ENCODE measurements at regions not wholly inside any gene's neighbourhood (a gene's known extent, or its start where the extent isn't known, plus 50 kb on each side); places are given as distances from the start of the nearest gene placed in this dataset.
A peak's percentile ranks its signal among the peaks of the same experiment; 100 is the strongest.

GRCh38 chr7:149622444-149623210, 125.0 kb upstream of the ZNF746 start:
- peaks cover 38% of the 10 kb centered on the region for H3K79me2 ChIP-seq (ENCODE audit: insufficient read depth, low read length)
- peaks cover 34% of the 10 kb centered on the region; the same call in 1 of the 2 replicates for H3K36me3 ChIP-seq (ENCODE audit: insufficient read depth, low read length)
- H3K4me3 ChIP-seq (ENCODE audit: low read length, poor library complexity, severe bottlenecking): peak overlapping the region; percentile 96
- H3K9me2 ChIP-seq (replicated peaks; ENCODE audit: low read depth, low read length): no peaks in the 10 kb centered on the region
- no peak overlapping the region for H2AFZ ChIP-seq (ENCODE audit: low read length)
- no peaks in the 10 kb centered on the region for H3F3A ChIP-seq (ENCODE audit: low read depth)
- H3K9me3 ChIP-seq (ENCODE audit: insufficient read depth, low read depth, low read length): no peaks in the 10 kb centered on the region
- TF ChIP-seq EZH2phosphoT487 (IDR thresholded peaks at IDR 0.05; ENCODE audit: borderline replicate concordance) (no peak), CTCF (conservative IDR thresholded peaks at IDR 0.05; ENCODE audit: low read length) (no peak)
- H3K4me1 ChIP-seq (ENCODE audit: insufficient read depth, low read length, poor library complexity, severe bottlenecking): peaks cover 36% of the 10 kb centered on the region
- H3K9ac ChIP-seq (ENCODE audit: low read depth, low read length, poor library complexity, severe bottlenecking): peak overlapping the region; percentile 94
- H3K4me2 ChIP-seq (ENCODE audit: low read depth, low read length, poor library complexity, severe bottlenecking): peak overlapping the region; percentile 93
- peaks cover 27% of the 10 kb centered on the region for H4K20me1 ChIP-seq (ENCODE audit: insufficient read depth, low read length, poor library complexity, severe bottlenecking)
- peaks cover 5% of the 10 kb centered on the region for H3K27me3 ChIP-seq (ENCODE audit: insufficient read depth, low read length, poor library complexity, severe bottlenecking)

- TF ChIP-seq CTCF (conservative IDR thresholded peaks at IDR 0.05; ENCODE audit: low read length) (no peak), EZH2phosphoT487 (IDR thresholded peaks at IDR 0.05; ENCODE audit: borderline replicate concordance) (no peak)
- H3K9ac ChIP-seq (ENCODE audit: low read depth, low read length, poor library complexity, severe bottlenecking): peak overlapping the region; percentile 94
- peak overlapping the region; percentile 93 for H3K4me2 ChIP-seq (ENCODE audit: low read depth, low read length, poor library complexity, severe bottlenecking)
Measured at GRCh38 chr7:149621776-149622175, 124.2 kb upstream of the ZNF746 start.

GRCh38 chr7:149620961-149621360, 123.4 kb upstream of the ZNF746 start:
- Histone ChIP-seq H3K79me2 (ENCODE audit: insufficient read depth, low read length) (peaks cover 38% of the 10 kb centered on the region), H4K20me1 (ENCODE audit: insufficient read depth, low read length, poor library complexity, severe bottlenecking) (peaks cover 27% of the 10 kb centered on the region), H3K4me1 (ENCODE audit: insufficient read depth, low read length, poor library complexity, severe bottlenecking) (peaks cover 31% of the 10 kb centered on the region), H2AFZ (ENCODE audit: low read length) (no peak overlapping the region), H3K36me3 (ENCODE audit: insufficient read depth, low read length) (peaks cover 50% of the 10 kb centered on the region; the same call in 1 of the 2 replicates), H3F3A (ENCODE audit: low read depth) (no peaks in the 10 kb centered on the region), H3K27me3 (ENCODE audit: insufficient read depth, low read length, poor library complexity, severe bottlenecking) (peaks cover 5% of the 10 kb centered on the region), H3K9me2 (replicated peaks; ENCODE audit: low read depth, low read length) (no peaks in the 10 kb centered on the region), H3K4me2 (ENCODE audit: low read depth, low read length, poor library complexity, severe bottlenecking) (no peak overlapping the region), H3K9ac (ENCODE audit: low read depth, low read length, poor library complexity, severe bottlenecking) (no peak overlapping the region), H3K9me3 (ENCODE audit: insufficient read depth, low read depth, low read length) (no peaks in the 10 kb centered on the region), H3K4me3 (ENCODE audit: low read length, poor library complexity, severe bottlenecking) (no peak overlapping the region)
- no peak for TF ChIP-seq EZH2phosphoT487 (IDR thresholded peaks at IDR 0.05; ENCODE audit: borderline replicate concordance)
- TF ChIP-seq CTCF (conservative IDR thresholded peaks at IDR 0.05; ENCODE audit: low read length): no peak

More at GRCh38 chr7:149621776-149622175, 124.2 kb upstream of the ZNF746 start:
- H3K79me2 ChIP-seq (ENCODE audit: insufficient read depth, low read length): peaks cover 38% of the 10 kb centered on the region
- no peaks in the 10 kb centered on the region for H3K9me2 ChIP-seq (replicated peaks; ENCODE audit: low read depth, low read length)
- H2AFZ ChIP-seq (ENCODE audit: low read length): no peak overlapping the region
- peaks cover 5% of the 10 kb centered on the region for H3K27me3 ChIP-seq (ENCODE audit: insufficient read depth, low read length, poor library complexity, severe bottlenecking)
- no peaks in the 10 kb centered on the region for H3F3A ChIP-seq (ENCODE audit: low read depth)
- H4K20me1 ChIP-seq (ENCODE audit: insufficient read depth, low read length, poor library complexity, severe bottlenecking): peaks cover 27% of the 10 kb centered on the region
- peaks cover 42% of the 10 kb centered on the region; the same call in 1 of the 2 replicates for H3K36me3 ChIP-seq (ENCODE audit: insufficient read depth, low read length)
- H3K9me3 ChIP-seq (ENCODE audit: insufficient read depth, low read depth, low read length): no peaks in the 10 kb centered on the region
- peak overlapping the region; percentile 96 for H3K4me3 ChIP-seq (ENCODE audit: low read length, poor library complexity, severe bottlenecking)
- H3K4me1 ChIP-seq (ENCODE audit: insufficient read depth, low read length, poor library complexity, severe bottlenecking): peaks cover 36% of the 10 kb centered on the region
